BLaER1 (cell line): ENCODE measurements at regions not wholly inside any gene's neighbourhood (a gene's known extent, or its start where the extent isn't known, plus 50 kb on each side); places are given as distances from the start of the nearest gene placed in this dataset.
"Not testable (repeated sequence)": the region's sequence is repeated elsewhere in the genome, so short reads cannot be mapped to it uniquely, and the experiment has no call there.

Experiments
- H3K27ac ChIP-seq: shearing (Covaris generic); formaldehyde crosslinking; 2 replicates; pipeline ENCODE4 v1.8.1; 2022
- H3K27me3 ChIP-seq: shearing (Covaris generic); formaldehyde crosslinking; 2 replicates; pipeline ENCODE4 v1.8.1; 2022
- H3K36me3 ChIP-seq: shearing (Covaris generic); formaldehyde crosslinking; 2 replicates; pipeline ENCODE4 v1.8.1; 2022
- H3K4me1 ChIP-seq: shearing (Covaris generic); formaldehyde crosslinking; 2 replicates; pipeline ENCODE4 v1.8.1; 2022
- H3K4me2 ChIP-seq: shearing (Covaris generic); formaldehyde crosslinking; 2 replicates; pipeline ENCODE4 v1.8.1; 2022
- H3K4me3 ChIP-seq: shearing (Covaris generic); formaldehyde crosslinking; 2 replicates; pipeline ENCODE4 v1.8.1; 2022
- H3K9ac ChIP-seq: shearing (Covaris generic); formaldehyde crosslinking; 2 replicates; pipeline ENCODE4 v1.8.1; 2022
- H3K9me3 ChIP-seq: shearing (Covaris generic); formaldehyde crosslinking; 2 replicates; pipeline ENCODE4 v1.8.1; 2022
- H4K20me1 ChIP-seq: shearing (Covaris generic); formaldehyde crosslinking; 2 replicates; pipeline ENCODE4 v1.8.1; 2022
- Cebpa-rat ChIP-seq: shearing (Covaris generic); IDR thresholded peaks from 2 replicates; pipeline ENCODE4 v1.8.1; 2022

GRCh38 chr13:40371531-40372125 is 294.8 kb downstream of the FOXO1 start:
- no peaks in the 10 kb centered on the region for H4K20me1 ChIP-seq
- peaks cover 31% of the 10 kb centered on the region for H3K4me1 ChIP-seq
- no peaks in the 10 kb centered on the region for H3K27me3 ChIP-seq
- no peak overlapping the region for H3K4me2 ChIP-seq
- peaks cover 20% of the 10 kb centered on the region for H3K9me3 ChIP-seq
- TF ChIP-seq Cebpa-rat, result no peak
- no peaks in the 10 kb centered on the region for H3K36me3 ChIP-seq
- H3K27ac ChIP-seq, result no peak overlapping the region
- H3K4me3 ChIP-seq, result no peak overlapping the region
- H3K9ac ChIP-seq, result no peak overlapping the region

GRCh38 chr13:40373608-40374007 is 292.8 kb downstream of the FOXO1 start:
- H3K9ac ChIP-seq, H3K36me3 ChIP-seq, H3K27ac ChIP-seq, H4K20me1 ChIP-seq, H3K4me3 ChIP-seq, H3K27me3 ChIP-seq: not testable (repeated sequence)
- peak overlapping the region; percentile 18 for H3K4me2 ChIP-seq
- H3K9me3 ChIP-seq, result peaks cover 20% of the 10 kb centered on the region
- peaks cover 47% of the 10 kb centered on the region for H3K4me1 ChIP-seq

GRCh38 chr13:40375489-40376171 is 290.8 kb downstream of the FOXO1 start:
- H3K4me3 ChIP-seq, result no peak overlapping the region
- no peaks in the 10 kb centered on the region for H4K20me1 ChIP-seq
- peak overlapping the region; percentile 63 for H3K27ac ChIP-seq
- no peak overlapping the region for H3K9ac ChIP-seq
- H3K4me2 ChIP-seq, result peak overlapping the region; percentile 76
- H3K9me3 ChIP-seq, result peaks cover 20% of the 10 kb centered on the region
- H3K27me3 ChIP-seq, result no peaks in the 10 kb centered on the region
- no peak for TF ChIP-seq Cebpa-rat
- H3K36me3 ChIP-seq, result no peaks in the 10 kb centered on the region
- H3K4me1 ChIP-seq, result peaks cover 58% of the 10 kb centered on the region

- Histone ChIP-seq H4K20me1 (no peaks in the 10 kb centered on the region), H3K4me2 (peak overlapping the region; percentile 76), H3K36me3 (no peaks in the 10 kb centered on the region), H3K9me3 (peaks cover 20% of the 10 kb centered on the region), H3K4me3 (no peak overlapping the region), H3K27ac (peak overlapping the region; percentile 63), H3K4me1 (peaks cover 58% of the 10 kb centered on the region), H3K9ac (no peak overlapping the region), H3K27me3 (no peaks in the 10 kb centered on the region)
- TF ChIP-seq Cebpa-rat, result no peak
These were observed 290.1 kb downstream of the FOXO1 start for GRCh38 chr13:40376296-40376849.

GRCh38 chr13:40376867-40377535 is 289.4 kb downstream of the FOXO1 start:
- Histone ChIP-seq H3K4me1 (peaks cover 58% of the 10 kb centered on the region), H3K4me2 (peak overlapping the region; percentile 76)
- TF ChIP-seq Cebpa-rat, result no peak

GRCh38 chr13:40377783-40378182 is 288.7 kb downstream of the FOXO1 start:
- Histone ChIP-seq H3K4me2 (peak overlapping the region; percentile 76), H3K4me3 (no peak overlapping the region), H3K36me3 (no peaks in the 10 kb centered on the region), H3K9me3 (peaks cover 8% of the 10 kb centered on the region; the same call in 1 of the 2 replicates), H4K20me1 (no peaks in the 10 kb centered on the region), H3K27ac (peak overlapping the region; percentile 63), H3K4me1 (peaks cover 58% of the 10 kb centered on the region), H3K9ac (0 out of 2 replicates have a peak overlapping the region, but pooled peaks have one; percentile 2), H3K27me3 (no peaks in the 10 kb centered on the region)
- no peak for TF ChIP-seq Cebpa-rat

More at GRCh38 chr13:40376867-40377535, 289.4 kb downstream of the FOXO1 start:
- H4K20me1 ChIP-seq, result no peaks in the 10 kb centered on the region
- H3K27me3 ChIP-seq, result no peaks in the 10 kb centered on the region
- H3K36me3 ChIP-seq, result no peaks in the 10 kb centered on the region
- peaks cover 16% of the 10 kb centered on the region for H3K9me3 ChIP-seq
- peak overlapping the region; percentile 63 for H3K27ac ChIP-seq
- no peak overlapping the region for H3K4me3 ChIP-seq
- no peak overlapping the region for H3K9ac ChIP-seq

- TF ChIP-seq Cebpa-rat, result no peak
- H3K4me2 ChIP-seq, result no peak overlapping the region
- no peaks in the 10 kb centered on the region for H3K27me3 ChIP-seq
- H3K9me3 ChIP-seq, result no peaks in the 10 kb centered on the region; the same call in 1 of the 2 replicates
- H3K27ac ChIP-seq, result no peak overlapping the region
- no peaks in the 10 kb centered on the region for H3K36me3 ChIP-seq
- no peak overlapping the region for H3K4me3 ChIP-seq
- no peak overlapping the region for H3K9ac ChIP-seq
- peaks cover 56% of the 10 kb centered on the region for H3K4me1 ChIP-seq
- no peaks in the 10 kb centered on the region for H4K20me1 ChIP-seq
These were observed 287.2 kb downstream of the FOXO1 start for GRCh38 chr13:40379196-40379595.

GRCh38 chr13:40379794-40380578 is 286.5 kb downstream of the FOXO1 start:
- Histone ChIP-seq H3K27me3 (no peaks in the 10 kb centered on the region), H3K4me1 (peaks cover 56% of the 10 kb centered on the region), H3K4me3 (no peak overlapping the region), H3K4me2 (no peak overlapping the region), H4K20me1 (no peaks in the 10 kb centered on the region), H3K27ac (no peak overlapping the region), H3K36me3 (no peaks in the 10 kb centered on the region), H3K9me3 (no peaks in the 10 kb centered on the region), H3K9ac (no peak overlapping the region)
- TF ChIP-seq Cebpa-rat, result no peak
